Panc1 (cell line): ENCODE measurements at regions not wholly inside any gene's neighbourhood (a gene's known extent, or its start where the extent isn't known, plus 50 kb on each side); places are given as distances from the start of the nearest gene placed in this dataset.

Source experiments
- CTCF ChIP-seq: fragments of 450-650 bp; IDR thresholded peaks from 2 replicates; pipeline ENCODE4 v1.5.1; 2017; ENCODE audit warnings: mild to moderate bottlenecking
- SIN3A ChIP-seq: IDR thresholded peaks from 2 replicates; pipeline ENCODE4 v1.6.1; 2012; ENCODE audit warnings: low read depth, mild to moderate bottlenecking, low read length, moderate library complexity, borderline replicate concordance; ENCODE audit not compliant: insufficient read depth
- TF ChIP-seq, protein P1 (sequence below), 2 experiments: IDR thresholded peaks; 2 replicates each; pipeline ENCODE4 v1.6.1; 2011 to 2012; ENCODE audit warnings: low read depth in 2 of 2, control low read depth in 1 of 2, low read length in 1 of 2, mild to moderate bottlenecking in 1 of 2, moderate library complexity in 1 of 2; ENCODE audit not compliant: insufficient read depth in 1 of 2

- TF ChIP-seq CTCF (no peak), SIN3A (no peak)
- TF ChIP-seq, protein P1, sequence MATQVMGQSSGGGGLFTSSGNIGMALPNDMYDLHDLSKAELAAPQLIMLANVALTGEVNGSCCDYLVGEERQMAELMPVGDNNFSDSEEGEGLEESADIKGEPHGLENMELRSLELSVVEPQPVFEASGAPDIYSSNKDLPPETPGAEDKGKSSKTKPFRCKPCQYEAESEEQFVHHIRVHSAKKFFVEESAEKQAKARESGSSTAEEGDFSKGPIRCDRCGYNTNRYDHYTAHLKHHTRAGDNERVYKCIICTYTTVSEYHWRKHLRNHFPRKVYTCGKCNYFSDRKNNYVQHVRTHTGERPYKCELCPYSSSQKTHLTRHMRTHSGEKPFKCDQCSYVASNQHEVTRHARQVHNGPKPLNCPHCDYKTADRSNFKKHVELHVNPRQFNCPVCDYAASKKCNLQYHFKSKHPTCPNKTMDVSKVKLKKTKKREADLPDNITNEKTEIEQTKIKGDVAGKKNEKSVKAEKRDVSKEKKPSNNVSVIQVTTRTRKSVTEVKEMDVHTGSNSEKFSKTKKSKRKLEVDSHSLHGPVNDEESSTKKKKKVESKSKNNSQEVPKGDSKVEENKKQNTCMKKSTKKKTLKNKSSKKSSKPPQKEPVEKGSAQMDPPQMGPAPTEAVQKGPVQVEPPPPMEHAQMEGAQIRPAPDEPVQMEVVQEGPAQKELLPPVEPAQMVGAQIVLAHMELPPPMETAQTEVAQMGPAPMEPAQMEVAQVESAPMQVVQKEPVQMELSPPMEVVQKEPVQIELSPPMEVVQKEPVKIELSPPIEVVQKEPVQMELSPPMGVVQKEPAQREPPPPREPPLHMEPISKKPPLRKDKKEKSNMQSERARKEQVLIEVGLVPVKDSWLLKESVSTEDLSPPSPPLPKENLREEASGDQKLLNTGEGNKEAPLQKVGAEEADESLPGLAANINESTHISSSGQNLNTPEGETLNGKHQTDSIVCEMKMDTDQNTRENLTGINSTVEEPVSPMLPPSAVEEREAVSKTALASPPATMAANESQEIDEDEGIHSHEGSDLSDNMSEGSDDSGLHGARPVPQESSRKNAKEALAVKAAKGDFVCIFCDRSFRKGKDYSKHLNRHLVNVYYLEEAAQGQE (IDR thresholded peaks at IDR 0.05; ENCODE audit: insufficient read depth in 1 of 2, low read depth in 2 of 2, low read length in 1 of 2) = no peak
These were observed 118.1 kb upstream of the AFDN start for GRCh38 chr6:167708501-167709094.
